Suprapubic skin (tissue), 4 donors: ENCODE measurements at regions not wholly inside any gene's neighbourhood (a gene's known extent, or its start where the extent isn't known, plus 50 kb on each side); places are given as distances from the start of the nearest gene placed in this dataset.

Source experiments
- DNase-seq, 2 donors: peaks; one replicate each; pipeline ENCODE4 v3.0.0-alpha.2; 2019; ENCODE audit warnings: low spot score in 2 of 2
- H3K27ac ChIP-seq: fragments of 200-600 bp; sonication (generic); one replicate; pipeline ENCODE4 v1.5.1; 2019
- H3K27me3 ChIP-seq: fragments of 200-600 bp; sonication (generic); one replicate; pipeline ENCODE4 v1.5.1; 2019
- H3K36me3 ChIP-seq: fragments of 200-600 bp; sonication (generic); one replicate; pipeline ENCODE4 v1.5.1; 2019
- H3K4me1 ChIP-seq: fragments of 200-600 bp; sonication (generic); one replicate; pipeline ENCODE4 v1.5.1; 2019
- H3K4me3 ChIP-seq: fragments of 200-600 bp; sonication (generic); one replicate; pipeline ENCODE4 v1.5.1; 2019; ENCODE audit warnings: mild to moderate bottlenecking
- H3K9me3 ChIP-seq: fragments of 200-600 bp; sonication (generic); one replicate; pipeline ENCODE4 v1.5.1; 2019
- EP300 ChIP-seq: sonication (generic); formaldehyde crosslinking; IDR thresholded peaks from one replicate; pipeline ENCODE4 v1.6.1; 2017; ENCODE audit warnings: antibody characterized with exemption
- POLR2A ChIP-seq, 2 donors: fragments of 450-650 bp; IDR thresholded peaks; one replicate each; pipeline ENCODE4 v1.6.1; 2017; ENCODE audit warnings: antibody characterized with exemption in 2 of 2, mild to moderate bottlenecking in 2 of 2, moderate library complexity in 2 of 2
- POLR2AphosphoS5 ChIP-seq, 3 donors: sonication (generic); formaldehyde crosslinking; IDR thresholded peaks; one replicate each; pipeline ENCODE4 v1.6.1; 2017; ENCODE audit warnings: antibody characterized with exemption in 3 of 3
- WGBS: methylation state at CpG from one replicate; pipeline ENCODE4 v1.1.5; 2018; 5-methylcytosine and 5-hydroxymethylcytosine counted together
- TF ChIP-seq, protein P1 (sequence below), 2 donors: fragments of 200-600 bp in 1 of 2; fragments of 450-650 bp in 1 of 2; sonication (generic) in 1 of 2; IDR thresholded peaks; one replicate each; pipeline ENCODE4 v1.5.1; 2016 to 2019; ENCODE audit warnings: antibody characterized with exemption in 2 of 2, mild to moderate bottlenecking in 1 of 2, moderate library complexity in 1 of 2

DNA sequence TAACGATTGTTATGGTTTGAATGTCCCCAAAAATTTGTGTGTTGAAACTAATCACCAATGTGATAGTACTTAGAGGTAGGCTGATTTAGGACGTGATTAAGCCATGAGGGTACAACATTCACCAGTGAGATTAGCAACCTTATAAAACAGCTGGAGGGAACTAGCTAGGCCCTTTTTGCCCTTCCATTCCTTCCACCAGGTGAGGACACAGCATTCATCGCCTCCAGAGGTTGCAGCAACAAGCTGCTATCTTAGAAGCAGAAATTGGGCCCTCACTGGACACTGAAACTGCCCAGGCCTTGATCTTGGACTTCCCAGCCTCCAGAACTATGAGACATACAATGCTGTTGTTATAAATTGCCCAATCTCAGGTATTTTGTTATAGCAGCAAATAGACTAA is 340.7 kb upstream of the JARID2 start:
- H3K27ac ChIP-seq = no peak overlapping the region
- H3K4me1 ChIP-seq = no peaks in the 10 kb centered on the region
- TF ChIP-seq EP300 (no peak), POLR2A (IDR thresholded peaks at IDR 0.05) (no peak), POLR2AphosphoS5 (IDR thresholded peaks at IDR 0.05) (no peak)
- TF ChIP-seq, protein P1, sequence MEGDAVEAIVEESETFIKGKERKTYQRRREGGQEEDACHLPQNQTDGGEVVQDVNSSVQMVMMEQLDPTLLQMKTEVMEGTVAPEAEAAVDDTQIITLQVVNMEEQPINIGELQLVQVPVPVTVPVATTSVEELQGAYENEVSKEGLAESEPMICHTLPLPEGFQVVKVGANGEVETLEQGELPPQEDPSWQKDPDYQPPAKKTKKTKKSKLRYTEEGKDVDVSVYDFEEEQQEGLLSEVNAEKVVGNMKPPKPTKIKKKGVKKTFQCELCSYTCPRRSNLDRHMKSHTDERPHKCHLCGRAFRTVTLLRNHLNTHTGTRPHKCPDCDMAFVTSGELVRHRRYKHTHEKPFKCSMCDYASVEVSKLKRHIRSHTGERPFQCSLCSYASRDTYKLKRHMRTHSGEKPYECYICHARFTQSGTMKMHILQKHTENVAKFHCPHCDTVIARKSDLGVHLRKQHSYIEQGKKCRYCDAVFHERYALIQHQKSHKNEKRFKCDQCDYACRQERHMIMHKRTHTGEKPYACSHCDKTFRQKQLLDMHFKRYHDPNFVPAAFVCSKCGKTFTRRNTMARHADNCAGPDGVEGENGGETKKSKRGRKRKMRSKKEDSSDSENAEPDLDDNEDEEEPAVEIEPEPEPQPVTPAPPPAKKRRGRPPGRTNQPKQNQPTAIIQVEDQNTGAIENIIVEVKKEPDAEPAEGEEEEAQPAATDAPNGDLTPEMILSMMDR (IDR thresholded peaks at IDR 0.05) = no peak
- H3K9me3 ChIP-seq = no peaks in the 10 kb centered on the region
- no peak for DNase-seq
- no peaks in the 10 kb centered on the region for H3K36me3 ChIP-seq
- WGBS = 61% methylated on average over 3 of the region's 3 CpGs
- H3K4me3 ChIP-seq = no peak overlapping the region
- no peaks in the 10 kb centered on the region for H3K27me3 ChIP-seq

DNA sequence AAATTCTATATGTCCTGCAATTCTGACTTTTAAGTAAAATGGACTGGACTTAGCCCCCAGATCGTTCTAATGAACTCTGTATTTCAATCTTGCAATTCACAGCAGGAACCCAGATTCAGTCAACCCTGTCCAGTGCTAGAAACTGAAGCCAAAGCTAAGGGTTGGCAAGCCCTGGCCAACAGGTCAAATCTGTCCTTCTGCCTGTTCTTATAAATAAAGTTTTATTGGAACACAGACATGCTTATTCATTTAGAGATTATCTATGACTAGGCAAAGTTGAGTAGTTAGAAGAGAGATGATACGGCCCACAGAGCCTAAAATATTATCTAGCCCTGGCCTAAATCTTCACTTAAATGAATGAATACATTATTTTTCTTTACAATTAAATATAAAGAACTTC is 339.2 kb upstream of the JARID2 start:
- 93% methylated on average over 2 of the region's 2 CpGs for WGBS
- H3K4me1 ChIP-seq = no peaks in the 10 kb centered on the region
- DNase-seq = no peak
- no peaks in the 10 kb centered on the region for H3K27me3 ChIP-seq
- TF ChIP-seq POLR2A (IDR thresholded peaks at IDR 0.05) (no peak), POLR2AphosphoS5 (IDR thresholded peaks at IDR 0.05) (no peak)
- TF ChIP-seq, protein P1 (IDR thresholded peaks at IDR 0.05) = no peak
- no peaks in the 10 kb centered on the region for H3K9me3 ChIP-seq
- H3K4me3 ChIP-seq = no peak overlapping the region
- H3K27ac ChIP-seq = no peak overlapping the region
- no peaks in the 10 kb centered on the region for H3K36me3 ChIP-seq

DNA sequence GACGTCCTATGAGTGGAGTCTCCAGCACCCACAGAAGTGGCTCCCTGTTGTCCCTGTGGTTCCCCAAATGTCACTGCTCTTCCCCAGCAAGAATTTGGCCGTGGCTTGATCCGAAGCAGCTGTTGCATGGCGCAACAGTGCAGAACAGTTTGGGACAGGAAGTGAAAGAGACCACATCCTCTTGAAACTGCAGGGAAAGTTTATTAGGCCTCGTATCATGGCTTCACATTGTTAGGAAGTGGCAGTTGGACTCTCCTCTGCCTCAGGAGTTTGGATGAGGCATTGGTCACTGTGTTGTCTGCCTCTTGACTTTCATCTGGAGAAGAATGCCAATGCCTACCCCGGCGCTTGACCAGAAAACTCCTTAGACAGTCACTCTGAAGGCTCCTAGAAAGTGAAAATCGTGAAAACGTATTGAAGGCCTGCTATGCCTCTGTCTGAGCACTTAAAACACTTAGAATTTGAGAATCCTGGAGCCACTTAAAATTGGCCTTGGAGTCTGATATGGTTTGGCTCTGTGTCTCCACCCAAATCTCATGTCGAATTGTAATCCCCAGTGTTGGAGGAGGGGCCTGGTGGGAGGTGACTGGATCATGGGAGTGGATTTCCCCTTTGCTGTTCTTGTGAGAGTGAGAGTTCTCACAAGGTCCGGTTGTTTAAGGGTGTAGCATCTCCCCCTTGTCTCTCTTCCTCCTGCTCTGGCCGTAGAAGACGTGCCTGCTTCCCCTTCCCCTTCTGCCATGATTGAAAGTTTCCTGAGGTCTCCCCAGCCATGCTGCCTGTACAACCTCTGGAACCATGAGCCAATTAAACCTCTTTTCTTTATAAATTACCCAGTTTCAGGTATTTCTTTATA is 334.9 kb upstream of the JARID2 start:
- 76% methylated on average over 13 of the region's 13 CpGs for WGBS
- no peaks in the 10 kb centered on the region for H3K36me3 ChIP-seq
- H3K4me1 ChIP-seq = no peaks in the 10 kb centered on the region
- no peaks in the 10 kb centered on the region for H3K27me3 ChIP-seq
- no peaks in the 10 kb centered on the region for H3K9me3 ChIP-seq
- no peak overlapping the region for H3K27ac ChIP-seq
- TF ChIP-seq POLR2AphosphoS5 (IDR thresholded peaks at IDR 0.05) (no peak), POLR2A (IDR thresholded peaks at IDR 0.05) (no peak), EP300 (no peak)
- TF ChIP-seq, protein P1 (IDR thresholded peaks at IDR 0.05) = no peak
- no peak for DNase-seq
- H3K4me3 ChIP-seq = no peak overlapping the region

DNA sequence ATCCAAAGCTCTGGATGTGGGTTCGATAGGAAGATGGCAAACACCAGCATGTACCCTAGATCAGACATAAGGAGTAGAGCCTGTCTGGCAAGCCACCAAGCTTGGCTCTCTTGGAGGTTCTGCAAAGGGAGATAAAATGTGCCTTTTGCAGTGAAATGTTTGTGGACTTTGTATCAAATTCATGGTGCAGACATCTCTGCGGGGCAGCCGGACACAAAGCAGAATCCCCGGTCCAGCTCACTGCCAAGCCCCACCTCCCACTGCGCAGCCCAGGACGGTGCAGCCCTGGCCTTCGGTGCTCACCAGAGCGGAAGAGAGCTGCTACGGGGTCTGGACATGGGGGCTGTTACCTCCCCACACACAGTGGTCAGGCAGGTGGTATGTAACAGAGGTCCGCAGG is 333.6 kb upstream of the JARID2 start:
- Histone ChIP-seq H3K4me1 (no peaks in the 10 kb centered on the region), H3K27ac (no peak overlapping the region), H3K9me3 (no peaks in the 10 kb centered on the region), H3K27me3 (no peaks in the 10 kb centered on the region), H3K4me3 (no peak overlapping the region), H3K36me3 (no peaks in the 10 kb centered on the region)
- no peak for DNase-seq
- 96% methylated on average over 8 of the region's 10 CpGs for WGBS
- no peak for TF ChIP-seq POLR2AphosphoS5 (IDR thresholded peaks at IDR 0.05)
- TF ChIP-seq, protein P1 (IDR thresholded peaks at IDR 0.05) = no peak

DNA sequence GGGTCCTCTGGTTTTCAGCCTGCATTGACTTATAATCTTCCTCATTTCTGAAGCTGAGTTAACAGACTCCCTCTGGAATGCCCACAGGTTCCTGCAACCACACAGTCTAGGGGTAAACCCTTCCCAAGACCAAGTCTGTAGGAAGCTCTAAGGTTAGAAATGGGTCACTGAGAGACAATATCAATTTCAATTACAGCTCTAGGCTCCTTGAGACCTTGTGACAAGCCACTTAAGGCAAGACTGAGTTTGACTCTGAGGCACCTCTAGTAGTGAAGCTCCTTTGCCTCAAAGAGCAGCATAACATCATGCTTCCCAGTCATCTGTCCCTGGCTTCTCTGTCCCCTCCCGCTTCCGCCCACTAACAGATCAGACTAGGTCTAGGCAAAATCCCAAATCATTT is 333.2 kb upstream of the JARID2 start:
- H3K4me1 ChIP-seq = no peaks in the 10 kb centered on the region
- H3K4me3 ChIP-seq = no peak overlapping the region
- no peak for DNase-seq
- H3K36me3 ChIP-seq = no peaks in the 10 kb centered on the region
- TF ChIP-seq POLR2A (IDR thresholded peaks at IDR 0.05) = no peak
- TF ChIP-seq EP300 = no peak
- no peak for TF ChIP-seq POLR2AphosphoS5 (IDR thresholded peaks at IDR 0.05)
- TF ChIP-seq, protein P1 (IDR thresholded peaks at IDR 0.05) = no peak
- H3K27ac ChIP-seq = no peak overlapping the region
- no peaks in the 10 kb centered on the region for H3K27me3 ChIP-seq
- 88% methylated on average over 2 of the region's 2 CpGs for WGBS
- no peaks in the 10 kb centered on the region for H3K9me3 ChIP-seq
